ENCODE measurements at regions not wholly inside any gene's neighbourhood (a gene's known extent, or its start where the extent isn't known, plus 50 kb on each side); places are given as distances from the start of the nearest gene placed in this dataset.

- TF ChIP-seq, protein P1, sequence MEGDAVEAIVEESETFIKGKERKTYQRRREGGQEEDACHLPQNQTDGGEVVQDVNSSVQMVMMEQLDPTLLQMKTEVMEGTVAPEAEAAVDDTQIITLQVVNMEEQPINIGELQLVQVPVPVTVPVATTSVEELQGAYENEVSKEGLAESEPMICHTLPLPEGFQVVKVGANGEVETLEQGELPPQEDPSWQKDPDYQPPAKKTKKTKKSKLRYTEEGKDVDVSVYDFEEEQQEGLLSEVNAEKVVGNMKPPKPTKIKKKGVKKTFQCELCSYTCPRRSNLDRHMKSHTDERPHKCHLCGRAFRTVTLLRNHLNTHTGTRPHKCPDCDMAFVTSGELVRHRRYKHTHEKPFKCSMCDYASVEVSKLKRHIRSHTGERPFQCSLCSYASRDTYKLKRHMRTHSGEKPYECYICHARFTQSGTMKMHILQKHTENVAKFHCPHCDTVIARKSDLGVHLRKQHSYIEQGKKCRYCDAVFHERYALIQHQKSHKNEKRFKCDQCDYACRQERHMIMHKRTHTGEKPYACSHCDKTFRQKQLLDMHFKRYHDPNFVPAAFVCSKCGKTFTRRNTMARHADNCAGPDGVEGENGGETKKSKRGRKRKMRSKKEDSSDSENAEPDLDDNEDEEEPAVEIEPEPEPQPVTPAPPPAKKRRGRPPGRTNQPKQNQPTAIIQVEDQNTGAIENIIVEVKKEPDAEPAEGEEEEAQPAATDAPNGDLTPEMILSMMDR (IDR thresholded peaks at IDR 0.05; ENCODE audit: low read depth, low read length, poor library complexity, severe bottlenecking) = no peak
- TF ChIP-seq EZH2phosphoT487 (IDR thresholded peaks at IDR 0.05; ENCODE audit: borderline replicate concordance, low read length) = no peak
- H3K4me1 ChIP-seq (ENCODE audit: control insufficient read depth, low read length) = no peaks in the 10 kb centered on the region
- no peaks in the 10 kb centered on the region for H3K36me3 ChIP-seq (ENCODE audit: control insufficient read depth, low read length)
- no peak overlapping the region for H3K27ac ChIP-seq (ENCODE audit: low read depth, low read length)
- H3K27me3 ChIP-seq (ENCODE audit: control insufficient read depth, low read length) = peaks cover 8% of the 10 kb centered on the region
- H3K9me3 ChIP-seq (ENCODE audit: control insufficient read depth, insufficient read depth, low read length) = no peaks in the 10 kb centered on the region
- H3K4me2 ChIP-seq (ENCODE audit: low read length) = no peak overlapping the region
- H4K20me1 ChIP-seq (ENCODE audit: control insufficient read depth, insufficient read depth, low read depth, low read length) = no peaks in the 10 kb centered on the region
- no peaks in the 10 kb centered on the region for H3K9me2 ChIP-seq (replicated peaks; ENCODE audit: control insufficient read depth, low read length)
- H3K4me3 ChIP-seq (ENCODE audit: low read length) = no peak overlapping the region
- no peaks in the 10 kb centered on the region for H3K79me2 ChIP-seq (ENCODE audit: control insufficient read depth, low read length)
- no peaks in the 10 kb centered on the region for H3F3A ChIP-seq (ENCODE audit: control insufficient read depth, insufficient read depth)
These were observed 184.0 kb downstream of the FNDC1 start for GRCh38 chr6:159353193-159353592.

DNA sequence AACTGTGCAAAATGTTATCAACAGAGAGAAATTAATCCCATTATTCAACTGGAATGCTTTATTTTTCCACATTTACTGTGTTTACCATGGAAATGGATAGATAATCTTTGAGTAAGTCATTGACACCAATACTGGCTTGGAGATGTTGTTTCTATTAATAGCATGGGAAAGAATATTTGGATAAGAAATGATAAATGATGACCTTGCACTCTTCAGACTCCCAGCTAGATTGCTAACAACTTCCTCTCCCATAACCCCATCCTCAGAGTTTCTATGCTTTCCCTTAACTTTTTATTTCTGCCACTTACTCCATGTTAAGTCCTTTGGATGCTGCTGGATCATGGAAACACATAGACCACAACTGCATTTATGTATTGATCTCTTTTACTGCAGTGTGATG is 182.5 kb downstream of the FNDC1 start:
- Histone ChIP-seq H3K36me3 (ENCODE audit: control insufficient read depth, low read length) (no peaks in the 10 kb centered on the region), H3K4me1 (ENCODE audit: control insufficient read depth, low read length) (no peaks in the 10 kb centered on the region), H3K4me2 (ENCODE audit: low read length) (no peak overlapping the region), H3F3A (ENCODE audit: control insufficient read depth, insufficient read depth) (no peaks in the 10 kb centered on the region), H3K4me3 (ENCODE audit: low read length) (no peak overlapping the region), H3K79me2 (ENCODE audit: control insufficient read depth, low read length) (no peaks in the 10 kb centered on the region), H4K20me1 (ENCODE audit: control insufficient read depth, insufficient read depth, low read depth, low read length) (no peaks in the 10 kb centered on the region), H3K27ac (ENCODE audit: low read depth, low read length) (no peak overlapping the region), H3K9me3 (ENCODE audit: control insufficient read depth, insufficient read depth, low read length) (no peaks in the 10 kb centered on the region), H3K9me2 (replicated peaks; ENCODE audit: control insufficient read depth, low read length) (no peaks in the 10 kb centered on the region), H3K27me3 (ENCODE audit: control insufficient read depth, low read length) (no peaks in the 10 kb centered on the region; the same call in none of the 2 replicates)
- TF ChIP-seq, protein P1 (IDR thresholded peaks at IDR 0.05; ENCODE audit: low read depth, low read length, poor library complexity, severe bottlenecking) = no peak
- no peak for TF ChIP-seq EZH2phosphoT487 (IDR thresholded peaks at IDR 0.05; ENCODE audit: borderline replicate concordance, low read length)

- Histone ChIP-seq H3K27me3 (ENCODE audit: control insufficient read depth, low read length) (no peaks in the 10 kb centered on the region; the same call in none of the 2 replicates), H3K27ac (ENCODE audit: low read depth, low read length) (no peak overlapping the region), H3F3A (ENCODE audit: control insufficient read depth, insufficient read depth) (no peaks in the 10 kb centered on the region), H3K9me3 (ENCODE audit: control insufficient read depth, insufficient read depth, low read length) (no peaks in the 10 kb centered on the region), H3K4me3 (ENCODE audit: low read length) (no peak overlapping the region), H3K4me1 (ENCODE audit: control insufficient read depth, low read length) (no peaks in the 10 kb centered on the region), H3K9me2 (replicated peaks; ENCODE audit: control insufficient read depth, low read length) (no peaks in the 10 kb centered on the region), H3K36me3 (ENCODE audit: control insufficient read depth, low read length) (no peaks in the 10 kb centered on the region), H4K20me1 (ENCODE audit: control insufficient read depth, insufficient read depth, low read depth, low read length) (no peaks in the 10 kb centered on the region), H3K79me2 (ENCODE audit: control insufficient read depth, low read length) (no peaks in the 10 kb centered on the region), H3K4me2 (ENCODE audit: low read length) (no peak overlapping the region)
- no peak for TF ChIP-seq EZH2phosphoT487 (IDR thresholded peaks at IDR 0.05; ENCODE audit: borderline replicate concordance, low read length)
- TF ChIP-seq, protein P1 (IDR thresholded peaks at IDR 0.05; ENCODE audit: low read depth, low read length, poor library complexity, severe bottlenecking) = no peak
These were observed 180.7 kb downstream of the FNDC1 start for GRCh38 chr6:159349915-159350314.
